Upper lobe of left lung (tissue), 6 donors: ENCODE measurements at regions not wholly inside any gene's neighbourhood (a gene's known extent, or its start where the extent isn't known, plus 50 kb on each side); places are given as distances from the start of the nearest gene placed in this dataset.

ENCODE experiments used
- ATAC-seq, 2 donors: fragments of 200-7000 bp; cut with Tn5 transposase; one replicate each; pipeline ENCODE4 v1.9.1; 2022; ENCODE audit warnings: mild to moderate bottlenecking in 2 of 2, moderate library complexity in 2 of 2; ENCODE audit not compliant: low FRiP score in 2 of 2
- DNase-seq, 2 donors: peaks; one replicate each; pipeline ENCODE4 v3.0.0-alpha.2; 2019 to 2020
- H3K27ac ChIP-seq, 4 donors: fragments of 200-600 bp; sonication (generic); one replicate each; pipeline ENCODE4 v1.5.1; 2016 to 2019
- H3K27me3 ChIP-seq, 4 donors: fragments of 200-600 bp; sonication (generic); one replicate each; pipeline ENCODE4 v1.5.1; 2017 to 2019
- H3K36me3 ChIP-seq, 4 donors: fragments of 200-600 bp; sonication (generic); one replicate each; pipeline ENCODE4 v1.5.1; 2016 to 2019
- H3K4me1 ChIP-seq, 4 donors: fragments of 200-600 bp; sonication (generic); one replicate each; pipeline ENCODE4 v1.5.1; 2018 to 2019
- H3K4me3 ChIP-seq, 4 donors: fragments of 200-600 bp; sonication (generic); one replicate each; pipeline ENCODE4 v1.5.1; 2017 to 2019; ENCODE audit warnings: mild to moderate bottlenecking in 2 of 4, moderate library complexity in 1 of 4
- H3K9me3 ChIP-seq, 4 donors: fragments of 200-600 bp; sonication (generic); one replicate each; pipeline ENCODE4 v1.5.1; 2018 to 2019
- EP300 ChIP-seq, 4 donors: sonication (generic); formaldehyde crosslinking; IDR thresholded peaks; one replicate each; pipeline ENCODE4 v1.5.1; 2017; ENCODE audit warnings: antibody characterized with exemption in 4 of 4, control low read depth in 2 of 4
- POLR2A ChIP-seq, 4 donors: fragments of 450-650 bp; IDR thresholded peaks; one replicate each; pipeline ENCODE4 v1.5.1; 2016 to 2017; ENCODE audit warnings: antibody characterized with exemption in 4 of 4, mild to moderate bottlenecking in 2 of 4
- POLR2AphosphoS5 ChIP-seq, 2 donors: sonication (generic); formaldehyde crosslinking; IDR thresholded peaks; one replicate each; pipeline ENCODE4 v1.5.1; 2017; ENCODE audit warnings: antibody characterized with exemption in 2 of 2
- WGBS, 2 donors: methylation state at CpG; one replicate each; pipeline ENCODE4 v1.1.5; 2017 to 2018; 5-methylcytosine and 5-hydroxymethylcytosine counted together
- TF ChIP-seq, protein P1 (sequence below), 6 experiments: fragments of 450-650 bp in 4 of 6; fragments of 200-600 bp in 2 of 6; sonication (generic) in 2 of 6; IDR thresholded peaks; one replicate each; pipeline ENCODE4 v1.5.1; 2016 to 2019; ENCODE audit warnings: antibody characterized with exemption in 6 of 6
- donor health status: DM: no; HTN: no; CAD: no; lungs with moderate emphysema.
- donor health status: DM: no; HTN: yes; CAD: no; lungs with severe emphysema.

- peaks cover 0 to 7% (median 0%) of the 10 kb centered on the region in 4 donors for H3K4me1 ChIP-seq
- H3K27me3 ChIP-seq: no peaks in the 10 kb centered on the region
- WGBS, 2 donors: 72 to 80% methylated on average over 2 of the region's 2 CpGs
- ATAC-seq (no peak), DNase-seq (no peak)
- H3K27ac ChIP-seq: no peak overlapping the region
- TF ChIP-seq POLR2AphosphoS5 (IDR thresholded peaks at IDR 0.05): no peak
- TF ChIP-seq, protein P1, sequence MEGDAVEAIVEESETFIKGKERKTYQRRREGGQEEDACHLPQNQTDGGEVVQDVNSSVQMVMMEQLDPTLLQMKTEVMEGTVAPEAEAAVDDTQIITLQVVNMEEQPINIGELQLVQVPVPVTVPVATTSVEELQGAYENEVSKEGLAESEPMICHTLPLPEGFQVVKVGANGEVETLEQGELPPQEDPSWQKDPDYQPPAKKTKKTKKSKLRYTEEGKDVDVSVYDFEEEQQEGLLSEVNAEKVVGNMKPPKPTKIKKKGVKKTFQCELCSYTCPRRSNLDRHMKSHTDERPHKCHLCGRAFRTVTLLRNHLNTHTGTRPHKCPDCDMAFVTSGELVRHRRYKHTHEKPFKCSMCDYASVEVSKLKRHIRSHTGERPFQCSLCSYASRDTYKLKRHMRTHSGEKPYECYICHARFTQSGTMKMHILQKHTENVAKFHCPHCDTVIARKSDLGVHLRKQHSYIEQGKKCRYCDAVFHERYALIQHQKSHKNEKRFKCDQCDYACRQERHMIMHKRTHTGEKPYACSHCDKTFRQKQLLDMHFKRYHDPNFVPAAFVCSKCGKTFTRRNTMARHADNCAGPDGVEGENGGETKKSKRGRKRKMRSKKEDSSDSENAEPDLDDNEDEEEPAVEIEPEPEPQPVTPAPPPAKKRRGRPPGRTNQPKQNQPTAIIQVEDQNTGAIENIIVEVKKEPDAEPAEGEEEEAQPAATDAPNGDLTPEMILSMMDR (IDR thresholded peaks at IDR 0.05): no peak
- no peak for TF ChIP-seq EP300 (IDR thresholded peaks at IDR 0.05)
- TF ChIP-seq POLR2A (IDR thresholded peaks at IDR 0.05): no peak
- H3K9me3 ChIP-seq: no peaks in the 10 kb centered on the region
- H3K4me3 ChIP-seq: no peak overlapping the region
- no peaks in the 10 kb centered on the region for H3K36me3 ChIP-seq
Measured at GRCh38 chr20:4559906-4560305, 126.3 kb upstream of the PRNP start.

- DNase-seq (no peak), ATAC-seq (no peak)
- H3K36me3 ChIP-seq: no peaks in the 10 kb centered on the region
- H3K27me3 ChIP-seq: no peaks in the 10 kb centered on the region
- H3K4me3 ChIP-seq: no peak overlapping the region
- H3K9me3 ChIP-seq: no peaks in the 10 kb centered on the region
- H3K4me1 ChIP-seq: peaks cover 0 to 7% (median 0%) of the 10 kb centered on the region in 4 donors
- no peak overlapping the region for H3K27ac ChIP-seq
- TF ChIP-seq, protein P1 (IDR thresholded peaks at IDR 0.05): no peak
- no peak for TF ChIP-seq POLR2A (IDR thresholded peaks at IDR 0.05)
- no peak for TF ChIP-seq EP300 (IDR thresholded peaks at IDR 0.05)
- no peak for TF ChIP-seq POLR2AphosphoS5 (IDR thresholded peaks at IDR 0.05)
Measured at GRCh38 chr20:4559106-4559505, 127.2 kb upstream of the PRNP start.

DNA sequence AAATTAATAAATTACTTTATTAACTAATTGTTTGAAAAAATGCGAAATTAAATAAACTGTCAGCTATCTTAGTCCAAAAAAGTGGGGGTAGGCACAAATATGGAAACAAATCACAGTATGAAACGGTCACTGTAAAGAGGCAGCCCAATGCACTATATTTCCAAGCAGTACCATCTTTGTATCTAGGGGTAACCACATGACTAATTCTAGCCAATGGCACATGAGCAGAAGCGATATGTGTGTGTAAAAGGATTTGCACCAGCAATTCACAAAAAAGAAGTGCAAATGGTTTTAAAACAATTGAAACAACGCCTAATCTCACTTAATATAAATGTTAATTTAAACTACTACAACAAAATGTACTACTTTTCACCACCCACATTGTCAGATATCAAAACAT, 129.5 kb upstream of the PRNP start:
- TF ChIP-seq, protein P1 (IDR thresholded peaks at IDR 0.05): no peak
- TF ChIP-seq POLR2AphosphoS5 (IDR thresholded peaks at IDR 0.05) (no peak), EP300 (IDR thresholded peaks at IDR 0.05) (no peak), POLR2A (IDR thresholded peaks at IDR 0.05) (no peak)
- H3K27ac ChIP-seq: no peak overlapping the region
- no peak overlapping the region for H3K4me3 ChIP-seq
- WGBS, 2 donors: 66 to 78% methylated on average over 4 of the region's 4 CpGs
- H3K9me3 ChIP-seq: no peaks in the 10 kb centered on the region
- H3K36me3 ChIP-seq: no peaks in the 10 kb centered on the region
- no peaks in the 10 kb centered on the region for H3K27me3 ChIP-seq
- peaks cover 0 to 7% (median 0%) of the 10 kb centered on the region in 4 donors for H3K4me1 ChIP-seq
- DNase-seq: no peak
- ATAC-seq: no peak

DNA sequence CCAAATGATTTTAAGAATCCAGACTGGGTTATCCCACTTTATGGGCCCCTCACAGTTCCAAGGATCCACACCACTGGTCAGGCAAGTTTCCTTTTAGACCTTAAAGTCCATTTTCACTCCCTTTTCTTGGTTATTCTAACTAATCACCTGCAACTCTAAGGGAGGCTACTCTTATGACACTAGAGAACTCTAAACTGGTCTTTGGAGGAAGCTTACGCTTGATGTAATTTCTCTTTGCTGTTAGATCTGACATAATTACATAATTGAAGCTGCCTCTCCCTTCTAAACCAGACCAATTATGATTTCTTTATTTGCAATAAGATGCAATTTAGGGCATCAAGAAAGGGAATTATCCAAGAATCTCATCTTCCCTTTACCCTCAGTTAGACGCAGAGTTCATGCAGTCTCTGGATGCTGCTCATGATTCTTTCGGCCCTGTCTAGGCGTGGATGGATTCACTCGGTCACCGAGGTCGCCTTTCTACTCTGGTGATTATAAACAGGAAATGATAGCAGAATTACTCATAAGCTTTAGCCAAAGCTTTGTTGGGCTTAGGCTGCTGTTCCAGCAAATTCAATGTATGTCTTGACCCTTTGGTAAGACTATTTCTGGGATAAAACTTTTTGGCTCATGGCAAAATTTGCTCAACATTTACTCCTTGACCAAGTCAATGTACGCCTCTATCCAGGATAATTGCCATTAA, 130.9 kb upstream of the PRNP start:
- TF ChIP-seq, protein P1 (IDR thresholded peaks at IDR 0.05): no peak
- TF ChIP-seq POLR2A (IDR thresholded peaks at IDR 0.05) (no peak), EP300 (IDR thresholded peaks at IDR 0.05) (no peak), POLR2AphosphoS5 (IDR thresholded peaks at IDR 0.05) (no peak)
- WGBS, 2 donors: 62 to 69% methylated on average over 8 of the region's 8 CpGs
- no peak for DNase-seq
- Histone ChIP-seq H3K4me3 (no peak overlapping the region), H3K36me3 (no peaks in the 10 kb centered on the region), H3K9me3 (no peaks in the 10 kb centered on the region), H3K27me3 (no peaks in the 10 kb centered on the region), H3K4me1 (peaks cover 0 to 7% (median 0%) of the 10 kb centered on the region in 4 donors), H3K27ac (no peak overlapping the region)
- ATAC-seq: no peak

GRCh38 chr20:4554346-4554745, 131.9 kb upstream of the PRNP start:
- Histone ChIP-seq H3K4me3 (no peak overlapping the region), H3K9me3 (peaks cover 0 to 1% (median 0%) of the 10 kb centered on the region in 4 donors), H3K27ac (no peak overlapping the region), H3K36me3 (no peaks in the 10 kb centered on the region), H3K27me3 (no peaks in the 10 kb centered on the region), H3K4me1 (peaks cover 0 to 7% (median 0%) of the 10 kb centered on the region in 4 donors)
- ATAC-seq (no peak), DNase-seq (no peak)
- TF ChIP-seq POLR2AphosphoS5 (IDR thresholded peaks at IDR 0.05): no peak
- WGBS, 2 donors: 85 to 89% methylated on average over 6 of the region's 6 CpGs
